SU-DHL-6 (cell line): ENCODE measurements at regions not wholly inside any gene's neighbourhood (a gene's known extent, or its start where the extent isn't known, plus 50 kb on each side); places are given as distances from the start of the nearest gene placed in this dataset.

Experiments used
- EZH2phosphoT487 ChIP-seq: fragments of 200-600 bp; sonication (generic), shearing (Covaris generic); conservative IDR thresholded peaks from 2 replicates; pipeline ENCODE4 v1.6.1; 2018; ENCODE audit warnings: mild to moderate bottlenecking, antibody characterized with exemption, low read length, moderate library complexity, mixed read lengths
- TF ChIP-seq, protein P1 (sequence below): fragments of 200-600 bp; sonication (generic); IDR thresholded peaks from one replicate; pipeline ENCODE4 v1.5.1; 2017; ENCODE audit warnings: antibody characterized with exemption, mild to moderate bottlenecking, low read length, moderate library complexity; ENCODE audit not compliant: insufficient read depth, poor library complexity, severe bottlenecking

- TF ChIP-seq, protein P1, sequence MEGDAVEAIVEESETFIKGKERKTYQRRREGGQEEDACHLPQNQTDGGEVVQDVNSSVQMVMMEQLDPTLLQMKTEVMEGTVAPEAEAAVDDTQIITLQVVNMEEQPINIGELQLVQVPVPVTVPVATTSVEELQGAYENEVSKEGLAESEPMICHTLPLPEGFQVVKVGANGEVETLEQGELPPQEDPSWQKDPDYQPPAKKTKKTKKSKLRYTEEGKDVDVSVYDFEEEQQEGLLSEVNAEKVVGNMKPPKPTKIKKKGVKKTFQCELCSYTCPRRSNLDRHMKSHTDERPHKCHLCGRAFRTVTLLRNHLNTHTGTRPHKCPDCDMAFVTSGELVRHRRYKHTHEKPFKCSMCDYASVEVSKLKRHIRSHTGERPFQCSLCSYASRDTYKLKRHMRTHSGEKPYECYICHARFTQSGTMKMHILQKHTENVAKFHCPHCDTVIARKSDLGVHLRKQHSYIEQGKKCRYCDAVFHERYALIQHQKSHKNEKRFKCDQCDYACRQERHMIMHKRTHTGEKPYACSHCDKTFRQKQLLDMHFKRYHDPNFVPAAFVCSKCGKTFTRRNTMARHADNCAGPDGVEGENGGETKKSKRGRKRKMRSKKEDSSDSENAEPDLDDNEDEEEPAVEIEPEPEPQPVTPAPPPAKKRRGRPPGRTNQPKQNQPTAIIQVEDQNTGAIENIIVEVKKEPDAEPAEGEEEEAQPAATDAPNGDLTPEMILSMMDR = no peak
- no peak for TF ChIP-seq EZH2phosphoT487
These were observed 62.7 kb upstream of the C14orf180 start for GRCh38 chr14:104516906-104517305.
